Nephron progenitor cell (in vitro differentiated cells): ENCODE measurements at regions not wholly inside any gene's neighbourhood (a gene's known extent, or its start where the extent isn't known, plus 50 kb on each side); places are given as distances from the start of the nearest gene placed in this dataset.
"Not testable (repeated sequence)": the region's sequence is repeated elsewhere in the genome, so short reads cannot be mapped to it uniquely, and the experiment has no call there.

ENCODE experiments used
- DNase-seq: peaks from one replicate; pipeline ENCODE4 v3.0.0; 2021
- H3K27ac Mint-ChIP-seq: 2 replicates; pipeline ENCODE4 v1.8.0; 2021; ENCODE audit warnings: mild to moderate bottlenecking, moderate library complexity, mixed read lengths
- H3K27me3 Mint-ChIP-seq: 2 replicates; pipeline ENCODE4 v1.8.0; 2021; ENCODE audit warnings: mild to moderate bottlenecking, low read depth, mixed read lengths; ENCODE audit not compliant: poor library complexity
- H3K36me3 Mint-ChIP-seq: 2 replicates; pipeline ENCODE4 v1.8.0; 2021; ENCODE audit warnings: low read depth, mixed read lengths
- H3K4me1 Mint-ChIP-seq: 2 replicates; pipeline ENCODE4 v1.8.0; 2021; ENCODE audit warnings: mixed read lengths
- H3K4me3 Mint-ChIP-seq: 2 replicates; pipeline ENCODE4 v1.8.0; 2021; ENCODE audit warnings: mild to moderate bottlenecking, moderate library complexity, mixed read lengths
- H3K9me3 Mint-ChIP-seq: 2 replicates; pipeline ENCODE4 v1.8.0; 2021; ENCODE audit warnings: mild to moderate bottlenecking, moderate library complexity, mixed read lengths
- TF ChIP-seq, protein P1 (sequence below): fragments of 200-600 bp; sonication (generic); IDR thresholded peaks from 2 replicates; pipeline ENCODE4 v1.5.0; 2021; ENCODE audit warnings: antibody characterized with exemption

DNA sequence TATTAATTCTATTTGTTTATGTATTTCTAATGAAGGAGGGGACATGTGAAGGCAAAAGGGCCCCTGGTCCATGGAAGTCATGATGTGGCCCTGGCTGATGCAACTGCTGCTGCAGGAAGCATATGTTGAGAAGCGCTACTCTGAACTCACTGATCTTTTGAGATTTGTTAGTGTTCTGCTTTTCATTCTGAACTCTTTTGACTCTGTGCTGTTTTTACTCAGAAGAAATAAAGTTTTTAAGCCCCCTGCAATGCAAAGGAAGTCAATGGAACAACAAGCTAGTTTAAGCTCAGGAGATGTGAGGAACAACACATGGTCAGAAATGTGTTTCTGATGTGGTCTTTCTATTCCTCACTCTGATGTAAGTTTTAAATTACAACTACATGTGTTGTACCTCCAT, 88.9 kb upstream of the BTG1 start:
- no peaks in the 10 kb centered on the region for H3K9me3 Mint-ChIP-seq
- DNase-seq = no peak
- H3K36me3 Mint-ChIP-seq = no peaks in the 10 kb centered on the region
- no peak overlapping the region for H3K27ac Mint-ChIP-seq
- TF ChIP-seq, protein P1, sequence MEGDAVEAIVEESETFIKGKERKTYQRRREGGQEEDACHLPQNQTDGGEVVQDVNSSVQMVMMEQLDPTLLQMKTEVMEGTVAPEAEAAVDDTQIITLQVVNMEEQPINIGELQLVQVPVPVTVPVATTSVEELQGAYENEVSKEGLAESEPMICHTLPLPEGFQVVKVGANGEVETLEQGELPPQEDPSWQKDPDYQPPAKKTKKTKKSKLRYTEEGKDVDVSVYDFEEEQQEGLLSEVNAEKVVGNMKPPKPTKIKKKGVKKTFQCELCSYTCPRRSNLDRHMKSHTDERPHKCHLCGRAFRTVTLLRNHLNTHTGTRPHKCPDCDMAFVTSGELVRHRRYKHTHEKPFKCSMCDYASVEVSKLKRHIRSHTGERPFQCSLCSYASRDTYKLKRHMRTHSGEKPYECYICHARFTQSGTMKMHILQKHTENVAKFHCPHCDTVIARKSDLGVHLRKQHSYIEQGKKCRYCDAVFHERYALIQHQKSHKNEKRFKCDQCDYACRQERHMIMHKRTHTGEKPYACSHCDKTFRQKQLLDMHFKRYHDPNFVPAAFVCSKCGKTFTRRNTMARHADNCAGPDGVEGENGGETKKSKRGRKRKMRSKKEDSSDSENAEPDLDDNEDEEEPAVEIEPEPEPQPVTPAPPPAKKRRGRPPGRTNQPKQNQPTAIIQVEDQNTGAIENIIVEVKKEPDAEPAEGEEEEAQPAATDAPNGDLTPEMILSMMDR = no peak
- no peaks in the 10 kb centered on the region for H3K27me3 Mint-ChIP-seq
- H3K4me3 Mint-ChIP-seq = no peak overlapping the region
- no peaks in the 10 kb centered on the region for H3K4me1 Mint-ChIP-seq

DNA sequence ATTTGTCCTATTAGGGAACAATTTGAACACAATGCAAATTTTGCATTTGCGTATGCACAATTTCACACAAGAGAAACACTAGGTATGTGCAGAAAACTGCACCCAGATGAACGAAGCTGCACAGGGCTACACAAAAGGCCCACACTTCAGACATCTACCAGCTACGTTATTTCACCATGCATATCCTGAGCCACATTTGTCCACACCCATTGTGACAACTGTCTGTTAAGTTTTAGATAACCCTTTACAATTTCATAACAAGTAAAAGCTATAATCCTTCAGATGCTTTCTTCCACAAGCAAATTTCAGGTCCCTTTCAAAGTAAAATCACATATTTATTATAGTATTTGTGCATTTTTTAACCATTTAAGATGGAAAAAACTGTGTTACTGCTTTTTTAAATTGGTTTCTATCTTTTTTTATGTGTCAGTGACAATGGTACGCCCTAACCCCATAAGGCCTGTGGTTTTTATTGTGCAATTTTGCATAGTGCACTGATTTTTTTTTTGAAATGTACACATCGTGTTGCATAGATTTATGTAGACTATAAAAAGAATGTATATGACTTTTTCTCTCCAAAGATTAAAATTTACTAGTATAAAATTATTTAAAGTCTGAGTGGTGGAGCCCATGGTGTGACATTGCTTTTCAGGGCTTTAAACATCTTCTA, 87.8 kb upstream of the BTG1 start:
- TF ChIP-seq, protein P1 = no peak
- no peaks in the 10 kb centered on the region for H3K4me1 Mint-ChIP-seq
- H3K9me3 Mint-ChIP-seq = no peaks in the 10 kb centered on the region
- no peak overlapping the region for H3K27ac Mint-ChIP-seq
- no peaks in the 10 kb centered on the region for H3K36me3 Mint-ChIP-seq
- no peak for DNase-seq
- H3K4me3 Mint-ChIP-seq = no peak overlapping the region
- H3K27me3 Mint-ChIP-seq = peaks cover 2% of the 10 kb centered on the region

DNA sequence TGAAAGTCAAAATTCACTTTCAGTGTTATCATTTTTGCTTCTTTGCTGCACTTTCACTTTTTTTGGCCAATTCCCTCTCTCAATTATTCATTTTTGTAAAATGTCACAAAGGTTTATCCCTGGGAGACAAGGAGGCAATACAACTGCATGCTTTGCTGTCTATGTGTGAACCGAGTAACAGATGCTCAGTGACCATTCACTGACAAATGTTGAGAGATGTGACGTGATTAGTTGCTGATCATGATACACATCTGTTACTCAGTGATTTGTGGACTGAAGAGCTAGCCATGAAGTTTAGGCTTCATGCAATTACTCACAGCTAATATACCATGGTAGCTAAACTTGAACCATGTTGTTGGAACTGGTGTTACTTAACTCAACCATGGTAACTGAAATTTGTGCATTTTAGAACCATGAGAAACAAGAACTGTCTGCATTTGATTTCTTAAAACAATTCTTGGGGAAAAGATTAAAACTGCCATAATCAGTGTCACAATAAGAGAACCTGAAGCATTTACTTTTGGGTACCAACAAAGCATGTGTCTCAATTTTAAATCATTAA, 86.8 kb upstream of the BTG1 start:
- not testable (repeated sequence) for H3K27ac Mint-ChIP-seq, H3K27me3 Mint-ChIP-seq, H3K4me3 Mint-ChIP-seq, H3K36me3 Mint-ChIP-seq, H3K9me3 Mint-ChIP-seq, H3K4me1 Mint-ChIP-seq, DNase-seq

DNA sequence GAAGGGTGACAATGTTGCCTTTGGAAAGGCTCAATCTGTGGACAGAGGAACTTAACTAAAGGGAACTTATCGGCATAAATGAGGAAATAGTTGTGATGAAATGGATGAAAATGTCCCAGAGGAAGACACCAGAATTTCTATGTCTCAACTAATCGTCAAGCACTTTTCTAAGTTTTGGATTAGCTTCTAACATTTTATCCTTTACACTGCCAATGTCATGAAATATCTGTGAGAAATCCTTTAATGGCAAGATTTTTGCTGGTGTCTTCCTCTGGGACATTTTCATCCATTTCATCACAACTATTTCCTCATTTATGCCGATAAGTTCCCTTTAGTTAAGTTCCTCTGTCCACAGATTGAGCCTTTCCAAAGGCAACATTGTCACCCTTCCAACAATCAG, 86.3 kb upstream of the BTG1 start:
- H3K27me3 Mint-ChIP-seq, H3K4me3 Mint-ChIP-seq, DNase-seq, H3K4me1 Mint-ChIP-seq, H3K36me3 Mint-ChIP-seq, H3K27ac Mint-ChIP-seq, H3K9me3 Mint-ChIP-seq: not testable (repeated sequence)

DNA sequence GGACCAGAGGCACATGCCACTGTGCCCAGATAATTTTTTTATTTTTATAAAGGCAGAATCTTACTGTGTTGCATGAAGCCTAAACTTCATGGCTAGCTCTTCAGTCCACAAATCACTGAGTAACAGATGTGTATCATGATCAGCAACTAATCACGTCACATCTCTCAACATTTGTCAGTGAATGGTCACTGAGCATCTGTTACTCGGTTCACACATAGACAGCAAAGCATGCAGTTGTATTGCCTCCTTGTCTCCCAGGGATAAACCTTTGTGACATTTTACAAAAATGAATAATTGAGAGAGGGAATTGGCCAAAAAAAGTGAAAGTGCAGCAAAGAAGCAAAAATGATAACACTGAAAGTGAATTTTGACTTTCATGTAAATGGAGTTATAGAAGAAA, 85.9 kb upstream of the BTG1 start:
- not testable (repeated sequence) for H3K4me1 Mint-ChIP-seq, DNase-seq, H3K9me3 Mint-ChIP-seq, H3K4me3 Mint-ChIP-seq, H3K27ac Mint-ChIP-seq, H3K27me3 Mint-ChIP-seq, H3K36me3 Mint-ChIP-seq

DNA sequence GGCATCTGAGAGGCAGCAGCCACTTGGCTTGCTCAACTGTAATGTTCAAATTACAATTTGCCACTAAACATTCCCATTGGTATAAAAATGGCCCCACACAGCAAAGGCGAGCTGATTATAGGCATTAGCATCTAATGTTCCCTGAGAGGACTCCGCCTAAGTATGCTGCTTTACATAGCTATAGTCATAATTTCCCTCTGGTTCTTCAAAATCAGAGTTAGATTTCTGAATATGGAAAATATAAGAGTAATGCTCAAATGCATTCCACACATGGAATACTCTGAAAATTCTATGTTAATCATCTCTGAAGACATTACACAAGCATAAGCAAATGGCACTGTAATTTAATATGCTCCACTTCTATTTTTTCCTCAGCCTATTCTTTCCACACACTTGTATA, 83.7 kb upstream of the BTG1 start:
- Mint-ChIP-seq H3K27ac (no peak overlapping the region), H3K36me3 (no peaks in the 10 kb centered on the region), H3K4me3 (no peak overlapping the region), H3K4me1 (peaks cover 8% of the 10 kb centered on the region), H3K27me3 (peaks cover 3% of the 10 kb centered on the region), H3K9me3 (no peaks in the 10 kb centered on the region)
- DNase-seq = no peak
- TF ChIP-seq, protein P1 = no peak

DNA sequence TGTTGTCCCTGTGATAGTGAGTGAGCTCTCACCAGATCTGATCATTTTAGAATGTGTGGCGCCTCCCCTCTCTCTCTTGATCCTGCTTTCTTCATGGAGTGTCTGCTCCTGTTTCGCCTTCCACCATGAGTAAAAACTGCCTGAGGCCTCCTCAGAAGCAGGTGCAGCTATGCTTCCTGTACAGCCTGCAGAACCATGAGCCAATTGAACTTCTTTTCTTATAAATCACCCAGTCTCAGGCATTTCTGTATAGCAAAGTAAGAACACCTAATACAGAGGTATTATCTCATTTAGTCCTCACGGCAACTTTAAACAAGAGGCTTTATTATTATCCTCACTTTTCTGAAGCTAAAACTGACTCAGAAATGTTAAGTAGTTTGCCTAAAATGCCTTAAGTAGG, 81.3 kb upstream of the BTG1 start:
- Mint-ChIP-seq H3K36me3 (no peaks in the 10 kb centered on the region), H3K9me3 (no peaks in the 10 kb centered on the region), H3K4me1 (peaks cover 8% of the 10 kb centered on the region), H3K27me3 (peaks cover 3% of the 10 kb centered on the region), H3K4me3 (no peak overlapping the region), H3K27ac (no peak overlapping the region)
- no peak for DNase-seq
- TF ChIP-seq, protein P1 = no peak
